ENCODE measurements at regions not wholly inside any gene's neighbourhood (a gene's known extent, or its start where the extent isn't known, plus 50 kb on each side); places are given as distances from the start of the nearest gene placed in this dataset.

- no peaks in the 10 kb centered on the region for H3K36me3 ChIP-seq
- no peaks in the 10 kb centered on the region for H3K27me3 ChIP-seq (ENCODE audit: low read depth)
- no peak overlapping the region for H3K27ac ChIP-seq (replicated peaks)
- no peak overlapping the region for H3K4me3 ChIP-seq
- no peaks in the 10 kb centered on the region for H3K4me1 ChIP-seq
- no peak for TF ChIP-seq CTCF (IDR thresholded peaks at IDR 0.05; ENCODE audit: borderline replicate concordance)
- peaks cover 5% of the 10 kb centered on the region for H3K9me3 ChIP-seq (replicated peaks)
- no peak for DNase-seq
- intact Hi-C loops (cut with micrococcal nuclease), result no loop called here
Measured at GRCh38 chr12:29996993-29997392, 213.3 kb upstream of the TMTC1 start.

GRCh38 chr12:29992366-29992765 lies 208.6 kb upstream of the TMTC1 start:
- no peak for DNase-seq
- intact Hi-C loops (cut with micrococcal nuclease), result no loop called here
- Histone ChIP-seq H3K36me3 (no peaks in the 10 kb centered on the region), H3K4me3 (no peak overlapping the region), H3K27ac (replicated peaks) (no peak overlapping the region), H3K9me3 (replicated peaks) (peaks cover 14% of the 10 kb centered on the region), H3K27me3 (ENCODE audit: low read depth) (no peaks in the 10 kb centered on the region), H3K4me1 (no peaks in the 10 kb centered on the region)
- TF ChIP-seq CTCF (IDR thresholded peaks at IDR 0.05; ENCODE audit: borderline replicate concordance), result no peak

- H3K27ac ChIP-seq (replicated peaks), result no peak overlapping the region
Measured at GRCh38 chr12:29991924-29992323, 208.2 kb upstream of the TMTC1 start.

GRCh38 chr12:29990971-29991370 lies 207.2 kb upstream of the TMTC1 start:
- H3K4me3 ChIP-seq, result no peak overlapping the region
- intact Hi-C loops (cut with micrococcal nuclease), result no loop called here
- no peaks in the 10 kb centered on the region for H3K4me1 ChIP-seq
- no peaks in the 10 kb centered on the region for H3K27me3 ChIP-seq (ENCODE audit: low read depth)
- no peak for DNase-seq
- no peak for TF ChIP-seq CTCF (IDR thresholded peaks at IDR 0.05; ENCODE audit: borderline replicate concordance)
- H3K9me3 ChIP-seq (replicated peaks), result peaks cover 14% of the 10 kb centered on the region
- no peak overlapping the region for H3K27ac ChIP-seq (replicated peaks)
- H3K36me3 ChIP-seq, result no peaks in the 10 kb centered on the region

More at GRCh38 chr12:29991924-29992323, 208.2 kb upstream of the TMTC1 start:
- no peaks in the 10 kb centered on the region for H3K4me1 ChIP-seq
- TF ChIP-seq CTCF (IDR thresholded peaks at IDR 0.05; ENCODE audit: borderline replicate concordance), result no peak
- no peak overlapping the region for H3K4me3 ChIP-seq
- DNase-seq, result no peak
- H3K9me3 ChIP-seq (replicated peaks), result peaks cover 14% of the 10 kb centered on the region
- H3K27me3 ChIP-seq (ENCODE audit: low read depth), result no peaks in the 10 kb centered on the region
- no peaks in the 10 kb centered on the region for H3K36me3 ChIP-seq
- intact Hi-C loops (cut with micrococcal nuclease), result no loop called here

- no peak overlapping the region for H3K27ac ChIP-seq (replicated peaks)
- no peaks in the 10 kb centered on the region for H3K4me1 ChIP-seq
- no peak overlapping the region for H3K4me3 ChIP-seq
- DNase-seq, result no peak
- no peaks in the 10 kb centered on the region for H3K27me3 ChIP-seq (ENCODE audit: low read depth)
- intact Hi-C loops (cut with micrococcal nuclease), result no loop called here
- H3K9me3 ChIP-seq (replicated peaks), result peaks cover 21% of the 10 kb centered on the region
- no peaks in the 10 kb centered on the region for H3K36me3 ChIP-seq
- no peak for TF ChIP-seq CTCF (IDR thresholded peaks at IDR 0.05; ENCODE audit: borderline replicate concordance)
Measured at GRCh38 chr12:29983851-29984250, 200.1 kb upstream of the TMTC1 start.

- no peaks in the 10 kb centered on the region for H3K36me3 ChIP-seq
- no peak overlapping the region for H3K4me3 ChIP-seq
- intact Hi-C loops (cut with micrococcal nuclease), result no loop called here
- no peaks in the 10 kb centered on the region for H3K4me1 ChIP-seq
- no peak for TF ChIP-seq CTCF (IDR thresholded peaks at IDR 0.05; ENCODE audit: borderline replicate concordance)
- no peak for DNase-seq
- peaks cover 12% of the 10 kb centered on the region for H3K9me3 ChIP-seq (replicated peaks)
- H3K27ac ChIP-seq (replicated peaks), result no peak overlapping the region
- no peaks in the 10 kb centered on the region for H3K27me3 ChIP-seq (ENCODE audit: low read depth)
Measured at GRCh38 chr12:29980304-29980703, 196.6 kb upstream of the TMTC1 start.
